ENCODE measurements at regions not wholly inside any gene's neighbourhood (a gene's known extent, or its start where the extent isn't known, plus 50 kb on each side); places are given as distances from the start of the nearest gene placed in this dataset.
"Not testable (repeated sequence)": the region's sequence is repeated elsewhere in the genome, so short reads cannot be mapped to it uniquely, and the experiment has no call there.

- DNase-seq (ENCODE audit: extremely low read depth in 1 of 11, low read depth in 9 of 11, low spot score in 4 of 11): no peak
Measured at GRCh38 chr12:131408036-131408365, 302.9 kb upstream of the SFSWAP start.

GRCh38 chr12:131408484-131408883, 302.4 kb upstream of the SFSWAP start:
- no peak for DNase-seq (ENCODE audit: extremely low read depth in 1 of 11, low read depth in 9 of 11, low spot score in 4 of 11)

GRCh38 chr12:131409211-131409610, 301.7 kb upstream of the SFSWAP start:
- no peak for DNase-seq (ENCODE audit: extremely low read depth in 1 of 11, low read depth in 9 of 11, low spot score in 4 of 11)

GRCh38 chr12:131411827-131412226, 299.1 kb upstream of the SFSWAP start:
- not testable (repeated sequence) for DNase-seq (ENCODE audit: extremely low read depth in 1 of 11, low read depth in 9 of 11, low spot score in 4 of 11)

GRCh38 chr12:131413006-131413405, 297.9 kb upstream of the SFSWAP start:
- DNase-seq (ENCODE audit: extremely low read depth in 1 of 11, low read depth in 9 of 11, low spot score in 4 of 11): no peak

GRCh38 chr12:131413471-131413870, 297.4 kb upstream of the SFSWAP start:
- no peak for DNase-seq (ENCODE audit: extremely low read depth in 1 of 11, low read depth in 9 of 11, low spot score in 4 of 11)

- DNase-seq (ENCODE audit: extremely low read depth in 1 of 11, low read depth in 9 of 11, low spot score in 4 of 11): not testable (repeated sequence)
Measured at GRCh38 chr12:131414155-131414922, 296.6 kb upstream of the SFSWAP start.

GRCh38 chr12:131415781-131416180, 295.1 kb upstream of the SFSWAP start:
- DNase-seq (ENCODE audit: extremely low read depth in 1 of 11, low read depth in 9 of 11, low spot score in 4 of 11): no peak

GRCh38 chr12:131418121-131418520, 292.8 kb upstream of the SFSWAP start:
- no peak for DNase-seq (ENCODE audit: extremely low read depth in 1 of 11, low read depth in 9 of 11, low spot score in 4 of 11)

- DNase-seq (ENCODE audit: extremely low read depth in 1 of 11, low read depth in 9 of 11, low spot score in 4 of 11): no peak
Measured at GRCh38 chr12:131418884-131419283, 292.0 kb upstream of the SFSWAP start.

- no peak for DNase-seq (ENCODE audit: extremely low read depth in 1 of 11, low read depth in 9 of 11, low spot score in 4 of 11)
Measured at GRCh38 chr12:131420867-131421447, 289.9 kb upstream of the SFSWAP start.

- no peak for DNase-seq (ENCODE audit: extremely low read depth in 1 of 11, low read depth in 9 of 11, low spot score in 4 of 11)
Measured at GRCh38 chr12:131421509-131422186, 289.2 kb upstream of the SFSWAP start.

- DNase-seq (ENCODE audit: extremely low read depth in 1 of 11, low read depth in 9 of 11, low spot score in 4 of 11): no peak
Measured at GRCh38 chr12:131422187-131422520, 288.7 kb upstream of the SFSWAP start.

- no peak for DNase-seq (ENCODE audit: extremely low read depth in 1 of 11, low read depth in 9 of 11, low spot score in 4 of 11)
Measured at GRCh38 chr12:131422744-131423143, 288.1 kb upstream of the SFSWAP start.

- DNase-seq (ENCODE audit: extremely low read depth in 1 of 11, low read depth in 9 of 11, low spot score in 4 of 11): no peak
Measured at GRCh38 chr12:131424270-131424669, 286.6 kb upstream of the SFSWAP start.

GRCh38 chr12:131425112-131426075, 285.5 kb upstream of the SFSWAP start:
- no peak for DNase-seq (ENCODE audit: extremely low read depth in 1 of 11, low read depth in 9 of 11, low spot score in 4 of 11)

- no peak for DNase-seq (ENCODE audit: extremely low read depth in 1 of 11, low read depth in 9 of 11, low spot score in 4 of 11)
Measured at GRCh38 chr12:131428091-131428685, 282.7 kb upstream of the SFSWAP start.

GRCh38 chr12:131429221-131429620, 281.7 kb upstream of the SFSWAP start:
- DNase-seq (ENCODE audit: extremely low read depth in 1 of 11, low read depth in 9 of 11, low spot score in 4 of 11): not testable (repeated sequence)

- DNase-seq (ENCODE audit: extremely low read depth in 1 of 11, low read depth in 9 of 11, low spot score in 4 of 11): not testable (repeated sequence)
Measured at GRCh38 chr12:131429697-131430096, 281.2 kb upstream of the SFSWAP start.

All from renal cortex interstitium (tissue), 11 donors.